Ovary (tissue), 7 donors: ENCODE measurements at regions not wholly inside any gene's neighbourhood (a gene's known extent, or its start where the extent isn't known, plus 50 kb on each side); places are given as distances from the start of the nearest gene placed in this dataset.

Experiments used
- DNase-seq, 5 donors: peaks; one replicate each; pipeline ENCODE4 v3.0.0-alpha.2; 2019 to 2020
- H3K27ac ChIP-seq, 2 donors: fragments of 200-600 bp; one replicate each; pipeline versions ENCODE4 v1.5.1 to v1.8.0; 2019 to 2022
- H3K27me3 ChIP-seq: fragments of 200-600 bp; one replicate; pipeline ENCODE4 v1.8.0; 2022
- H3K36me3 ChIP-seq: fragments of 200-600 bp; sonication (generic); one replicate; pipeline ENCODE4 v1.5.1; 2019
- H3K4me1 ChIP-seq: one replicate; pipeline ENCODE4 v1.8.1; 2013; ENCODE audit warnings: mild to moderate bottlenecking, moderate library complexity; ENCODE audit not compliant: insufficient read depth
- H3K4me3 ChIP-seq: fragments of 200-600 bp; sonication (generic); one replicate; pipeline ENCODE4 v1.5.1; 2017
- H3K9me3 ChIP-seq, 2 donors: fragments of 200-600 bp in 1 of 2; sonication (generic) in 1 of 2; one replicate each; pipeline versions ENCODE4 v1.5.1 to v1.8.1; 2013 to 2019; ENCODE audit warnings: mild to moderate bottlenecking in 1 of 2, moderate library complexity in 1 of 2
- CTCF ChIP-seq, 3 donors: fragments of 450-650 bp in 2 of 3; fragments of 200-600 bp in 1 of 3; IDR thresholded peaks; one replicate each; pipeline versions ENCODE4 v1.5.1 to v1.8.0; 2016 to 2022; ENCODE audit warnings: antibody characterized with exemption in 3 of 3, mild to moderate bottlenecking in 1 of 3
- EP300 ChIP-seq: sonication (generic); formaldehyde crosslinking; IDR thresholded peaks from one replicate; pipeline ENCODE4 v1.6.1; 2017; ENCODE audit warnings: antibody characterized with exemption
- POLR2A ChIP-seq: fragments of 450-650 bp; IDR thresholded peaks from one replicate; pipeline ENCODE4 v1.6.1; 2017; ENCODE audit warnings: antibody characterized with exemption, mild to moderate bottlenecking, moderate library complexity
- WGBS, 3 donors: extraction: QIAGEN DNeasy Blood & Tissue Kit in 1 of 3; methylation state at CpG; one replicate each; pipeline versions ENCODE4 v1.1.5 to v1.1.7; 2013 to 2017; 5-methylcytosine and 5-hydroxymethylcytosine counted together
- intact Hi-C, 4 donors: fragments of 100-400 bp; cut with DNase I; formaldehyde crosslinking; loops; one replicate each; pipeline versions ENCODE4 v1.11.0 to v1.15.1; 2022 to 2023
- donor health status: DM: no; HTN: no; CAD: no; lungs with moderate emphysema.
- donor health status: DM: no; HTN: no; CAD: no.
- donor health status: Bipolar disorder and iron deficiency.
- donor health status: DM: no; HTN: no; CAD: no.
- donor health status: DM: yes; HTN: yes; CAD: no.

GRCh38 chr3:180116203-180116602 is 79.5 kb upstream of the PEX5L start:
- DNase-seq, result no peak
- Histone ChIP-seq H3K9me3 (no peaks in the 10 kb centered on the region), H3K27ac (no peak overlapping the region), H3K4me1 (peaks cover 4% of the 10 kb centered on the region), H3K4me3 (no peak overlapping the region), H3K27me3 (no peaks in the 10 kb centered on the region), H3K36me3 (no peaks in the 10 kb centered on the region)
- TF ChIP-seq EP300, result no peak
- TF ChIP-seq POLR2A, result no peak
- no peak for TF ChIP-seq CTCF (IDR thresholded peaks at IDR 0.05)
- WGBS, 3 donors, result 30 to 44% (median 36%) methylated on average over 4 of the region's 4 CpGs
- intact Hi-C loops, result no loop called here

GRCh38 chr3:180116658-180117057 is 79.9 kb upstream of the PEX5L start:
- DNase-seq, result no peak
- 28 to 48% (median 30%) methylated on average over 2 of the region's 2 CpGs for WGBS, 3 donors
- intact Hi-C loops, result no loop called here
- TF ChIP-seq POLR2A (no peak), CTCF (IDR thresholded peaks at IDR 0.05) (no peak), EP300 (no peak)
- Histone ChIP-seq H3K4me3 (no peak overlapping the region), H3K27me3 (no peaks in the 10 kb centered on the region), H3K36me3 (no peaks in the 10 kb centered on the region), H3K27ac (no peak overlapping the region), H3K4me1 (peaks cover 4% of the 10 kb centered on the region), H3K9me3 (no peaks in the 10 kb centered on the region)

DNA sequence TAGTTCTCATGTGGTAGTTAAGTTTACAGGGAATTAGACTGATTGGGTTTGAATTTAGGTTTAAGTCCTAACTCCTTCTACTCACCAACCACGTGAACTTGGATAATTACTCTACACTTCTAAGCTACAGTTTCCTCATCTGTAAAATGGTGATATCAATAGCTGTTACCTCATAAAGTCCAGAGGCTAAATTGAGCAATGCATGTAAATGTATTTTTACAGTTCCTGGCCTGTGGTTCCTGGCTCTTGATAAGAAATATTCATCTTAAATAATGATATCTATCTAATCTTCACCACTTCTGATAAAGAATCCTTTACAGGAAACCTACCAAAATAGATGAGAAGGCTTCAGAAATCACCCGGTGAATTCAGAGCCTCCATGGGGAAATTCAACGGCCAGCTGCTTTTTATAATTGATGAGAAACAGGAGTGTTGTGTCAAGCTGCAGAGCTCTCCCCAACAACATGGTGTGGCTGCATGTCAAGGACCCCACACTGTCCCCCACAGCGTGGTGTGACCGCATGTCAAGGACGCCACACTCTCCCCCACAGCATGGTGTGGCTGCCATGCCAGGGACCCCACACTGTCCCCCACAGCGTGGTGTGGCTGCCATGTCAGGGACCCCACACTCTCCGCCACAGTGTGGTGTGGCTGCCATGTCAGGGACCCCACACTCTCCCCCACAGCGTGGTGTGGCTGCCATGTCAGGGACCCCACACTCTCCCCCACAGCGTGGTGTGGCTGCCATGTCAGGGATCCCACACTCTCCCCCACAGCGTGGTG is 80.8 kb upstream of the PEX5L start:
- 85 to 89% (median 85%) methylated on average over 9 to 11 of the region's 11 CpGs for WGBS, 3 donors
- intact Hi-C loops, result no loop called here
- no peaks in the 10 kb centered on the region for H3K27me3 ChIP-seq

GRCh38 chr3:180119567-180119966 is 82.8 kb upstream of the PEX5L start:
- H3K27ac ChIP-seq, result no peak overlapping the region
- no peaks in the 10 kb centered on the region for H3K36me3 ChIP-seq
- 90 to 94% (median 91%) methylated on average over 1 of the region's 1 CpG for WGBS, 3 donors
- no peaks in the 10 kb centered on the region for H3K27me3 ChIP-seq
- no peaks in the 10 kb centered on the region for H3K9me3 ChIP-seq
- no peak for DNase-seq
- H3K4me1 ChIP-seq, result peaks cover 2% of the 10 kb centered on the region
- no peak overlapping the region for H3K4me3 ChIP-seq
- intact Hi-C loops, result no loop called here
- TF ChIP-seq POLR2A (no peak), CTCF (IDR thresholded peaks at IDR 0.05) (no peak), EP300 (no peak)

More for the DNA sequence above, 80.8 kb upstream of the PEX5L start:
- no peak overlapping the region for H3K4me3 ChIP-seq
- no peaks in the 10 kb centered on the region for H3K9me3 ChIP-seq
- H3K4me1 ChIP-seq, result peaks cover 4% of the 10 kb centered on the region
- no peaks in the 10 kb centered on the region for H3K36me3 ChIP-seq
- no peak for DNase-seq
- no peak overlapping the region for H3K27ac ChIP-seq
- no peak for TF ChIP-seq EP300
- no peak for TF ChIP-seq CTCF (IDR thresholded peaks at IDR 0.05)
- TF ChIP-seq POLR2A, result no peak
